Nephron (organoid): ENCODE measurements at regions not wholly inside any gene's neighbourhood (a gene's known extent, or its start where the extent isn't known, plus 50 kb on each side); places are given as distances from the start of the nearest gene placed in this dataset.
A peak's percentile ranks its signal among the peaks of the same experiment; 100 is the strongest.

Experiments used
- H3K27ac Mint-ChIP-seq, 3 experiments: 2 replicates each; pipeline ENCODE4 v1.8.0; 2020; ENCODE audit warnings: mixed read lengths in 3 of 3, mild to moderate bottlenecking in 2 of 3, moderate library complexity in 1 of 3
- H3K27me3 Mint-ChIP-seq: 2 replicates; pipeline ENCODE4 v1.8.0; 2021; ENCODE audit warnings: low read depth, mild to moderate bottlenecking, moderate library complexity, mixed read lengths
- H3K36me3 Mint-ChIP-seq: 2 replicates; pipeline ENCODE4 v1.8.0; 2020; ENCODE audit warnings: low read depth, mixed read lengths
- H3K4me1 Mint-ChIP-seq: 2 replicates; pipeline ENCODE4 v1.8.0; 2020; ENCODE audit warnings: mixed read lengths
- H3K4me3 Mint-ChIP-seq, 3 experiments: 2 replicates each; pipeline ENCODE4 v1.8.0; 2020; ENCODE audit warnings: mild to moderate bottlenecking in 3 of 3, mixed read lengths in 3 of 3, moderate library complexity in 2 of 3
- H3K9me3 Mint-ChIP-seq: 2 replicates; pipeline ENCODE4 v1.8.0; 2020; ENCODE audit warnings: mixed read lengths
- CTCF ChIP-seq, 3 experiments: fragments of 200-600 bp; sonication (generic); IDR thresholded peaks; one replicate each; pipeline ENCODE4 v1.5.0; 2021; ENCODE audit warnings: antibody characterized with exemption in 3 of 3; ENCODE audit not compliant: unreplicated experiment in 3 of 3

GRCh38 chr13:53137779-53138178, 109.2 kb downstream of the OLFM4 start:
- Mint-ChIP-seq H3K27ac (peak overlapping the region; percentile 44 to 74 (median 61)), H3K4me1 (no peaks in the 10 kb centered on the region), H3K36me3 (no peaks in the 10 kb centered on the region), H3K9me3 (no peaks in the 10 kb centered on the region), H3K27me3 (no peaks in the 10 kb centered on the region), H3K4me3 (no peak overlapping the region)
- TF ChIP-seq CTCF (IDR thresholded peaks at IDR 0.05; ENCODE audit: unreplicated experiment in 3 of 3): no peak

GRCh38 chr13:53138376-53139036, 109.9 kb downstream of the OLFM4 start:
- Mint-ChIP-seq H3K27ac (peak overlapping the region; percentile 61 to 74 (median 73)), H3K9me3 (no peaks in the 10 kb centered on the region), H3K4me3 (peak overlapping the region in 1 of 3 experiments; percentile 7), H3K27me3 (no peaks in the 10 kb centered on the region), H3K4me1 (no peaks in the 10 kb centered on the region), H3K36me3 (no peaks in the 10 kb centered on the region)
- no peak for TF ChIP-seq CTCF (IDR thresholded peaks at IDR 0.05; ENCODE audit: unreplicated experiment in 3 of 3)

GRCh38 chr13:53141336-53141735, 112.7 kb downstream of the OLFM4 start:
- H3K4me1 Mint-ChIP-seq: peaks cover 10% of the 10 kb centered on the region
- H3K4me3 Mint-ChIP-seq: no peak overlapping the region
- no peaks in the 10 kb centered on the region for H3K9me3 Mint-ChIP-seq
- no peaks in the 10 kb centered on the region for H3K36me3 Mint-ChIP-seq
- no peak overlapping the region for H3K27ac Mint-ChIP-seq
- H3K27me3 Mint-ChIP-seq: no peaks in the 10 kb centered on the region
- no peak for TF ChIP-seq CTCF (IDR thresholded peaks at IDR 0.05; ENCODE audit: unreplicated experiment in 3 of 3)

- H3K27me3 Mint-ChIP-seq: no peaks in the 10 kb centered on the region
These were observed 113.7 kb downstream of the OLFM4 start for GRCh38 chr13:53142306-53142705.

GRCh38 chr13:53143757-53144339, 115.2 kb downstream of the OLFM4 start:
- H3K4me1 Mint-ChIP-seq: peaks cover 17% of the 10 kb centered on the region
- peaks cover 4% of the 10 kb centered on the region for H3K27me3 Mint-ChIP-seq
- no peak for TF ChIP-seq CTCF (IDR thresholded peaks at IDR 0.05; ENCODE audit: unreplicated experiment in 3 of 3)
- no peaks in the 10 kb centered on the region for H3K36me3 Mint-ChIP-seq
- no peak overlapping the region for H3K27ac Mint-ChIP-seq
- H3K4me3 Mint-ChIP-seq: no peak overlapping the region
- H3K9me3 Mint-ChIP-seq: no peaks in the 10 kb centered on the region

More at GRCh38 chr13:53142306-53142705, 113.7 kb downstream of the OLFM4 start:
- Mint-ChIP-seq H3K27ac (no peak overlapping the region), H3K4me3 (no peak overlapping the region), H3K36me3 (no peaks in the 10 kb centered on the region), H3K9me3 (no peaks in the 10 kb centered on the region), H3K4me1 (peaks cover 17% of the 10 kb centered on the region)
- no peak for TF ChIP-seq CTCF (IDR thresholded peaks at IDR 0.05; ENCODE audit: unreplicated experiment in 3 of 3)

- Mint-ChIP-seq H3K27me3 (peaks cover 4% of the 10 kb centered on the region), H3K9me3 (no peaks in the 10 kb centered on the region), H3K4me3 (no peak overlapping the region), H3K4me1 (peaks cover 20% of the 10 kb centered on the region), H3K27ac (peak overlapping the region; percentile 15 to 71 (median 15)), H3K36me3 (no peaks in the 10 kb centered on the region)
- TF ChIP-seq CTCF (IDR thresholded peaks at IDR 0.05; ENCODE audit: unreplicated experiment in 3 of 3): no peak
These were observed 116.2 kb downstream of the OLFM4 start for GRCh38 chr13:53144826-53145225.
